GM12874 (cell line): ENCODE measurements at regions not wholly inside any gene's neighbourhood (a gene's known extent, or its start where the extent isn't known, plus 50 kb on each side); places are given as distances from the start of the nearest gene placed in this dataset.

Source experiments
- TF ChIP-seq, protein P1 (sequence below): IDR thresholded peaks from 2 replicates; pipeline ENCODE4 v1.5.1; 2011; ENCODE audit warnings: low read depth, mild to moderate bottlenecking, control low read depth, low read length, moderate library complexity; ENCODE audit not compliant: insufficient read depth

DNA sequence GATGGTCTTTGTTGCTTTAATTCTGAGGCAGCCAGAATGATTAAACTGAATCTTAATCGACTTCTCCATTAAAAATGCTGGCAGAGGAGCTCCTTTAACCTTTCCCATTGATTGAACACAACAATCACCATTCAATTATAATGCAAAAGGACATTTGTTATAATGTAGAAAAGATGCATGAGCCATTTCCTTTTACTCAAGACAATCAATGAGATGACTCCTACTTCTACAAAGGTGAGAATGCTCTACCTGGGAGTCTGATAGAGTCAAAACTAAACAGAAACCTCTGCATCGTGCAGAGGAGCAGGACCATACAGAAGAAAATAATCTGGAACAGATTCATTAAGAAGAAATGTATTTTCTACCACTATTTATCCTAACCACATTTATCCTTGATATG lies 253.6 kb upstream of the DACH1 start:
- TF ChIP-seq, protein P1, sequence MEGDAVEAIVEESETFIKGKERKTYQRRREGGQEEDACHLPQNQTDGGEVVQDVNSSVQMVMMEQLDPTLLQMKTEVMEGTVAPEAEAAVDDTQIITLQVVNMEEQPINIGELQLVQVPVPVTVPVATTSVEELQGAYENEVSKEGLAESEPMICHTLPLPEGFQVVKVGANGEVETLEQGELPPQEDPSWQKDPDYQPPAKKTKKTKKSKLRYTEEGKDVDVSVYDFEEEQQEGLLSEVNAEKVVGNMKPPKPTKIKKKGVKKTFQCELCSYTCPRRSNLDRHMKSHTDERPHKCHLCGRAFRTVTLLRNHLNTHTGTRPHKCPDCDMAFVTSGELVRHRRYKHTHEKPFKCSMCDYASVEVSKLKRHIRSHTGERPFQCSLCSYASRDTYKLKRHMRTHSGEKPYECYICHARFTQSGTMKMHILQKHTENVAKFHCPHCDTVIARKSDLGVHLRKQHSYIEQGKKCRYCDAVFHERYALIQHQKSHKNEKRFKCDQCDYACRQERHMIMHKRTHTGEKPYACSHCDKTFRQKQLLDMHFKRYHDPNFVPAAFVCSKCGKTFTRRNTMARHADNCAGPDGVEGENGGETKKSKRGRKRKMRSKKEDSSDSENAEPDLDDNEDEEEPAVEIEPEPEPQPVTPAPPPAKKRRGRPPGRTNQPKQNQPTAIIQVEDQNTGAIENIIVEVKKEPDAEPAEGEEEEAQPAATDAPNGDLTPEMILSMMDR: no peak

DNA sequence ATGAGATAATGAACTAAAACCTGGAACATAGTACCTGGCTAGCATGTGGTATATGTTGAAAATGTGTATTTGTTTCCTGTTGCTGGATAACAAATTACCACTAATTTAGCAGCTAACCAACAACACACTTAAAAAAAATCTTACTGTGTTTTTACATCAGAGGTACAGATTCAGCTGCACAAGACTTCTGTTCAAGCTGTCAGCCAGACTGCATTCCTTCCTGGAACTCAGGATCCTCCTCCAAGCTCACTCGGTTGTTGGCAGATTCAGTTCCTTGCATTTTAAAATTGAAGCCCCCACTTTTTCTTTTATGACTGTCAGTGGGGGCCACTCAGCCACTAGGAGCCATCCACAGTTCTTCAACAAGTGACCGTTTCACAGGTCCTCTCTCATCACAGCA lies 246.9 kb upstream of the DACH1 start:
- TF ChIP-seq, protein P1: no peak

DNA sequence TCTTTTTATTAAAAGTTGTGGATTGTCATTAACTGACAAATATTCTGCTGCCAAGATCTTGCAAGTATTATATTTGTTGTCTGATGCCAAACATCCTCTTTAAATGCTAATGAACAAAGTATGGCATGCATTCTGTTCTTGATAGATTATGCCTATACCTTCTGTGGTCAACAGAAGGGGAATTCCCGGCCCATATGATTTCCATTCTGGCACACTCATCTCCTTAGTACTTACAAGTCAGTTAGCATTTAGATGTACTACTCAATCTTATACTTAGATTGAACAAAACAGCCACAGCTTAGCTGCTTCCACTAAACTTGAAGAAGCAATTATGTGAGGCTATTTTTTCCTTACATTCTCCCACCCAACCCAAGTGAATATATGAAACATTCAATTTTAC lies 246.1 kb upstream of the DACH1 start:
- TF ChIP-seq, protein P1: no peak

DNA sequence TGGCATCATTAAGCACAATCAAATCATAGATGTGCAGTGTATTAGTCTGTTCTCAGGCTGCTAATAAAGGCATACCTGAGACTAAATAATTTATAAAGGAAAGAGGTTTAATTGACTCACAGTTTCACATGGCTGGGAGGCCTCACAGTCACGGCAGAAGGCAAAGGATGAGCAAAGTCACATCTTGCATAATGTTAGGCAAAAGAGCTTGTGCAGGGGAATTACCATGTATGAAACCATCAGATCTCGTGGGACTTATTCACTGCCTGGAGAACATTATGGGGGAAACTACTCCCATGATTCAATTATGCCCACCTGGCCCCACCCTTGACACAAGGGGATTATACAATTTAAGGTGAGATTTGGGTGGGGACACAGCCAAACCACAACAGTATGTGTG lies 245.2 kb upstream of the DACH1 start:
- TF ChIP-seq, protein P1: no peak

DNA sequence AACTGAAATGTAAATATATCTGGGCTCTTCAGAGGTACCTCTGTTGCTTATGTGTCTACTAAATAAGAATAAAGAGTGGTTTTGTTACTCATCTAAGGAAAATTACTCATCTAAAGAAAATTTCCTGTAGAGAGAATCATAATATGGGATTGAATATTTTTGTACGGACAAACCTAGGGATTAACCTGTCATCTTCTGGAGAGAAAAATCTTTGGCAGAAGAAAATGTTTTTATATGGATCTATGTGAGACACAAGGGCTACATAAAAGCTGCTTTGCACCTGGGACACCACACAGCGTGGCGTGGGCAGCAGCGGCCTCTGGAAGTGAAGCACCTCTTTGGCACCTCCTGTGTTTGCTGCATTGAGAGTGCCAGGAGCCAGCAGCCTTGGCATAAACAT lies 242.9 kb upstream of the DACH1 start:
- TF ChIP-seq, protein P1: no peak

DNA sequence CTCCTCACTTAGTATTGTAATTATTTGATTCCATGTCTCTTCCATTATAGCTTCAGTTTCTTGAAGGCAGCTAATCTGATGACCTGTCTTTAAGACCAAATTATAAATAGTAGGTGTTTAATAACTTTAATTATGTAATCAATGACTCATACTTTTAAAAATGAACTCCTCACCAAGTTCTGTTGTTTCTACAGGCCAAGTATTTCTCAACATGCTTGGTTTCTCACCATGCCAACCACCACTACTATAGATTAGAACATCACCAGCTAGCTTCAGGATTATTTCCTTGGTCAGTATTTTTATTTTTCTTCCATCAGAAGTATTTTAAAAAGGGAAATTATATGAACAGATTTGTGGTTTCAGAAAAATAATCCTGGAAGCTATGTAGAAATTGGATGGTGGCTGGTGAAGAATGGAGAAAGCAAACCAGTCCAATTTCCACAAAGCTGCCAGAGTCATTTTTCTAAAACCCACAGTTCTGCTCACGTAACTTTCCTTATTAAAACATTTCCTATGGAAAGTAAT lies 237.7 kb upstream of the DACH1 start:
- TF ChIP-seq, protein P1: no peak

DNA sequence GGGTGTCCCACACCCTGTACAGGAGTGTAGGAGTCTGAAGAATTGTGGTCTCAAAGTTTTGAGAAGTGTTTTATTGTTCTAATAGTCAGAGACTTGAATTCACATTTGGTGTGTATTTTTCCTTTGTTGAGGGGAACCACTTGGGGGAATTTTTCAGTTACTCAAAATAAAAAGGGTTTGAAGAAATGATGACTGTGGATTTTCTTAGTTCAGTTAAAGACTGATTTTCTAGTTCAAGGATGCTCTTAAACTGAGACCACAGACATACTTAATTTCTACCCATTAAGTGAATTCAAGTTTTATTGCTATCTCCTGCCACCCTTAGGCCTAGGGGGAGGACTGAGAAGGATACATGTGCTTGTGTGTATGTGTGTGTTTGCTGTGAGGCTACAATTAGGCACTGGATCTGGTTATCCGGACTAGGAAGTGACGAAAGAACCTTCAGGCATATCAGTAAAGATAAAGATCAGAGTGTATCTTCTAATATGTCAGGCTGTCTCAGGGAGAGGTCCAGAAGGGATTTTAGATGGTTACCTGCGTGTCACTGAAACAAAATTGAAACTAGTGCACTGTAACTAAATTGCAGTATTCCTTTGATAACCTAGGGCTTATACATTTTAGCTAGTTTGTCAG lies 234.9 kb upstream of the DACH1 start:
- TF ChIP-seq, protein P1: no peak
